ENCODE measurements at regions not wholly inside any gene's neighbourhood (a gene's known extent, or its start where the extent isn't known, plus 50 kb on each side); places are given as distances from the start of the nearest gene placed in this dataset.

DNA sequence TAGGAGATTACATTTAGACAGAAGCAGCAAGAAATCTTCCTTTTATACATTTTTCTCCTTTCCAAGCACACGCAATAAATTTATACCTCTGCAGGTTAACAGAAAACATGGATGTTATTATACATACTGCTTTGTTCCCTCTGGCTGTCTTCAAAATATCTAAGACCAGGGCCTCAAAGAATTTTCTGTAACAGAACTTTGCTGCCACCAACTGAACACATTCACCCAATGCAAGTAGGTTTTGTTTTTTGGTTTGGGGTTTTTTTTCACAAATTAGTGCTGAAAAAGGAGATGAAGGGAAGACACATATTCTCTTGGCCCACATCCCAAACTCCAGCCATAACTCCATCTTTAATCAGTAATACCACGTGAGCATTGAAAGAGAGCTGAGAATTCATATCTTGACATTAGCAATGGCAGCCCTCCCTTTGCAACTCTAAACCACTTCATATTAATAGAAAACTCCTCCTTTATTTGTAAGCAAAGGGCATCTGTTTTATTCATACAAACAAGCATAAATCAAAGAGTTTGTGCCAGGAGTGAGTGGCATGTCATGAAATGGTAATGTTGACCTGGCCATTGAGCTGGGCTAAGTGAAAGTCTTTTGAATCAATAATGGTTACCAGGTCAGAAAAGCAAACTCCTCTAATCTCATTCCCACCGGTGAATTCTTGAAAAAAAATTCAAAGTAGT is 150.8 kb upstream of the FSCB start:
- no peak for TF ChIP-seq EZH2phosphoT487 (IDR thresholded peaks at IDR 0.05; ENCODE audit: borderline replicate concordance, low read length)
- TF ChIP-seq, protein P1, sequence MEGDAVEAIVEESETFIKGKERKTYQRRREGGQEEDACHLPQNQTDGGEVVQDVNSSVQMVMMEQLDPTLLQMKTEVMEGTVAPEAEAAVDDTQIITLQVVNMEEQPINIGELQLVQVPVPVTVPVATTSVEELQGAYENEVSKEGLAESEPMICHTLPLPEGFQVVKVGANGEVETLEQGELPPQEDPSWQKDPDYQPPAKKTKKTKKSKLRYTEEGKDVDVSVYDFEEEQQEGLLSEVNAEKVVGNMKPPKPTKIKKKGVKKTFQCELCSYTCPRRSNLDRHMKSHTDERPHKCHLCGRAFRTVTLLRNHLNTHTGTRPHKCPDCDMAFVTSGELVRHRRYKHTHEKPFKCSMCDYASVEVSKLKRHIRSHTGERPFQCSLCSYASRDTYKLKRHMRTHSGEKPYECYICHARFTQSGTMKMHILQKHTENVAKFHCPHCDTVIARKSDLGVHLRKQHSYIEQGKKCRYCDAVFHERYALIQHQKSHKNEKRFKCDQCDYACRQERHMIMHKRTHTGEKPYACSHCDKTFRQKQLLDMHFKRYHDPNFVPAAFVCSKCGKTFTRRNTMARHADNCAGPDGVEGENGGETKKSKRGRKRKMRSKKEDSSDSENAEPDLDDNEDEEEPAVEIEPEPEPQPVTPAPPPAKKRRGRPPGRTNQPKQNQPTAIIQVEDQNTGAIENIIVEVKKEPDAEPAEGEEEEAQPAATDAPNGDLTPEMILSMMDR (IDR thresholded peaks at IDR 0.05; ENCODE audit: low read depth, low read length, poor library complexity, severe bottlenecking): no peak
- H3K4me2 ChIP-seq (ENCODE audit: low read length): no peak overlapping the region
- H3K36me3 ChIP-seq (ENCODE audit: control insufficient read depth, low read length): no peaks in the 10 kb centered on the region
- no peak overlapping the region for H3K27ac ChIP-seq (ENCODE audit: low read depth, low read length)
- H3K9me3 ChIP-seq (ENCODE audit: control insufficient read depth, insufficient read depth, low read length): no peaks in the 10 kb centered on the region
- H3F3A ChIP-seq (ENCODE audit: control insufficient read depth, insufficient read depth): no peaks in the 10 kb centered on the region
- no peaks in the 10 kb centered on the region for H4K20me1 ChIP-seq (ENCODE audit: control insufficient read depth, insufficient read depth, low read depth, low read length)
- no peaks in the 10 kb centered on the region for H3K9me2 ChIP-seq (replicated peaks; ENCODE audit: control insufficient read depth, low read length)
- H3K79me2 ChIP-seq (ENCODE audit: control insufficient read depth, low read length): no peaks in the 10 kb centered on the region
- no peak overlapping the region for H3K4me3 ChIP-seq (ENCODE audit: low read length)
- no peaks in the 10 kb centered on the region for H3K27me3 ChIP-seq (ENCODE audit: control insufficient read depth, low read length)
- no peaks in the 10 kb centered on the region for H3K4me1 ChIP-seq (ENCODE audit: control insufficient read depth, low read length)

DNA sequence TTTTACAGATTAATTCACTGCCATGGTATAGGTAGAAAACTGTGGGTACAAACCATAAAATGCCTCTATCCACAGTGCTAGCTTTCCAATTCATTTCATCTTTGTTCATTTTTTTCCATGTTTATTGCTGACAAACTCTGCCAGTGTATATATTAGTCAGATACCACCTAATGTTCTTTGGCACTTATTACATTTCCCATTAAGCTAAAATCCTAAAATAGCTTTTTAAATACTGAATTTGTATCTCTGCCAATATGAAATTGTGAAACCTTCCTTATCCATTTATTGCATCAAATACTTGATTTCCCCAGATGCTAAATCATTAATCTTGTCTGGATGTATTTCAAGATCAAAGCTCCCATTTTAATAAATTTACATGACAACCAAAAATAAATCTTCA is 150.1 kb upstream of the FSCB start:
- Histone ChIP-seq H4K20me1 (ENCODE audit: control insufficient read depth, insufficient read depth, low read depth, low read length) (no peaks in the 10 kb centered on the region), H3K9me2 (replicated peaks; ENCODE audit: control insufficient read depth, low read length) (no peaks in the 10 kb centered on the region), H3K36me3 (ENCODE audit: control insufficient read depth, low read length) (no peaks in the 10 kb centered on the region), H3K4me2 (ENCODE audit: low read length) (no peak overlapping the region), H3K9me3 (ENCODE audit: control insufficient read depth, insufficient read depth, low read length) (no peaks in the 10 kb centered on the region), H3K79me2 (ENCODE audit: control insufficient read depth, low read length) (no peaks in the 10 kb centered on the region), H3F3A (ENCODE audit: control insufficient read depth, insufficient read depth) (no peaks in the 10 kb centered on the region), H3K27me3 (ENCODE audit: control insufficient read depth, low read length) (no peaks in the 10 kb centered on the region), H3K27ac (ENCODE audit: low read depth, low read length) (no peak overlapping the region), H3K4me3 (ENCODE audit: low read length) (no peak overlapping the region), H3K4me1 (ENCODE audit: control insufficient read depth, low read length) (no peaks in the 10 kb centered on the region)
- no peak for TF ChIP-seq EZH2phosphoT487 (IDR thresholded peaks at IDR 0.05; ENCODE audit: borderline replicate concordance, low read length)
- TF ChIP-seq, protein P1 (IDR thresholded peaks at IDR 0.05; ENCODE audit: low read depth, low read length, poor library complexity, severe bottlenecking): no peak

DNA sequence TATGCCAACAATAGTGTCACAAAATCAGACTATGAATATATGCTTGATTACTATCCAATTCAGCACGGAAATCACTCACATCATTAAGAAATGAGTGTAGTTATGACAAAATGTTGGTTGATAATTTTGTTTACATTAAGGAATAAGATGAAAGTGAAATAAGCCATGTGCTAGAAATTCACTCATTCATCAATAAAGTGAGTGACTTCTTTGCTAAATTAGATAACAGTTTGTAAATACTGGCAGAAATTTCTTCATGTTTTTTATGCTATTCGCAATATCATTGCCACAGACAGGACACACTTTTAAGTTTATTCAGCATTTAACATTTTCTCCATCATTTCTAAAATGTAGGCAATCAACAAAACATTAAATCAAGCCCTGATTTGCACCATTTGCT is 147.5 kb upstream of the FSCB start:
- Histone ChIP-seq H3K79me2 (ENCODE audit: control insufficient read depth, low read length) (no peaks in the 10 kb centered on the region), H3K36me3 (ENCODE audit: control insufficient read depth, low read length) (no peaks in the 10 kb centered on the region), H3K27ac (ENCODE audit: low read depth, low read length) (no peak overlapping the region), H3K4me1 (ENCODE audit: control insufficient read depth, low read length) (no peaks in the 10 kb centered on the region), H3K4me3 (ENCODE audit: low read length) (no peak overlapping the region), H3K9me3 (ENCODE audit: control insufficient read depth, insufficient read depth, low read length) (no peaks in the 10 kb centered on the region), H3K4me2 (ENCODE audit: low read length) (no peak overlapping the region), H4K20me1 (ENCODE audit: control insufficient read depth, insufficient read depth, low read depth, low read length) (no peaks in the 10 kb centered on the region), H3K9me2 (replicated peaks; ENCODE audit: control insufficient read depth, low read length) (no peaks in the 10 kb centered on the region), H3K27me3 (ENCODE audit: control insufficient read depth, low read length) (no peaks in the 10 kb centered on the region), H3F3A (ENCODE audit: control insufficient read depth, insufficient read depth) (no peaks in the 10 kb centered on the region)
- TF ChIP-seq EZH2phosphoT487 (IDR thresholded peaks at IDR 0.05; ENCODE audit: borderline replicate concordance, low read length): no peak
- TF ChIP-seq, protein P1 (IDR thresholded peaks at IDR 0.05; ENCODE audit: low read depth, low read length, poor library complexity, severe bottlenecking): no peak

Data from DOHH2 (cell line).